Ammon's horn (tissue), 1 donor: ENCODE measurements at regions not wholly inside any gene's neighbourhood (a gene's known extent, or its start where the extent isn't known, plus 50 kb on each side); places are given as distances from the start of the nearest gene placed in this dataset.

Source experiments
- DNase-seq: peaks from one replicate; pipeline ENCODE4 v3.0.0-alpha.2; 2016; ENCODE audit warnings: low spot score

GRCh38 chr14:61108496-61109141, 127.6 kb downstream of the SLC38A6 start:
- DNase-seq = no peak

- DNase-seq = no peak
These were observed 126.9 kb downstream of the SLC38A6 start for GRCh38 chr14:61107869-61108493.

GRCh38 chr14:61106959-61107641, 126.1 kb downstream of the SLC38A6 start:
- no peak for DNase-seq

- no peak for DNase-seq
These were observed 125.4 kb downstream of the SLC38A6 start for GRCh38 chr14:61106271-61106958.

- no peak for DNase-seq
These were observed 123.3 kb downstream of the SLC38A6 start for GRCh38 chr14:61104358-61104757.

GRCh38 chr14:61103541-61104339, 122.7 kb downstream of the SLC38A6 start:
- DNase-seq = no peak

GRCh38 chr14:61102549-61103466, 121.8 kb downstream of the SLC38A6 start:
- DNase-seq = no peak
